ENCODE measurements at regions not wholly inside any gene's neighbourhood (a gene's known extent, or its start where the extent isn't known, plus 50 kb on each side); places are given as distances from the start of the nearest gene placed in this dataset.
"Not testable (repeated sequence)": the region's sequence is repeated elsewhere in the genome, so short reads cannot be mapped to it uniquely, and the experiment has no call there.

- H3K27ac Mint-ChIP-seq; H3K4me2 ChIP-seq (replicated peaks; ENCODE audit: low read depth, low read length, poor library complexity, severe bottlenecking); H3K27me3 Mint-ChIP-seq; H3K4me1 ChIP-seq (ENCODE audit: control insufficient read depth in 2 of 2, insufficient read depth in 2 of 2, low read length in 2 of 2); intact Hi-C loops (cut with micrococcal nuclease); ATAC-seq (ENCODE audit: low read depth); H3K27me3 ChIP-seq (replicated peaks in 1 of 4; ENCODE audit: control extremely low read depth in 1 of 4, control insufficient read depth in 3 of 4, insufficient read depth in 4 of 4, low read length in 3 of 4); POLR2A ChIA-PET; H3K4me1 Mint-ChIP-seq; H3K36me3 ChIP-seq (replicated peaks in 1 of 2; ENCODE audit: control extremely low read depth in 1 of 2, control insufficient read depth in 1 of 2, extremely low read depth in 1 of 2, insufficient read depth in 2 of 2, low read length in 1 of 2); H3K79me2 ChIP-seq (ENCODE audit: control insufficient read depth, insufficient read depth, low read length); CTCF ChIA-PET; H3K9ac ChIP-seq (ENCODE audit: low read length); H3K9me3 Mint-ChIP-seq (ENCODE audit: insufficient read depth); H3K27ac ChIP-seq (ENCODE audit: low read length in 2 of 2); H4K20me1 ChIP-seq (ENCODE audit: control insufficient read depth, insufficient read depth, low read length, poor library complexity, severe bottlenecking); H2AFZ ChIP-seq (ENCODE audit: insufficient read depth, low read depth, low read length, poor library complexity, severe bottlenecking); H3K4me3 ChIP-seq (ENCODE audit: control extremely low read depth in 1 of 5, extremely low read depth in 1 of 5, insufficient read depth in 1 of 5, low read depth in 2 of 5, low read length in 4 of 5); DNase-seq; H3K4me3 Mint-ChIP-seq; H3K9me3 ChIP-seq (ENCODE audit: control extremely low read depth in 1 of 3, control insufficient read depth in 2 of 3, insufficient read depth in 1 of 3, low read length in 2 of 3): not testable (repeated sequence)
- WGBS (ENCODE audit: insufficient coverage) = no CpG with 5 or more reads among the region's 3 CpGs
Measured at GRCh38 chr1:120298487-120298886, 116.3 kb upstream of the NBPF8 start.

- H3K27me3 ChIP-seq (replicated peaks in 1 of 4; ENCODE audit: control extremely low read depth in 1 of 4, control insufficient read depth in 3 of 4, insufficient read depth in 4 of 4, low read length in 3 of 4); H3K9ac ChIP-seq (ENCODE audit: low read length); H3K9me3 Mint-ChIP-seq (ENCODE audit: insufficient read depth); H2AFZ ChIP-seq (ENCODE audit: insufficient read depth, low read depth, low read length, poor library complexity, severe bottlenecking); intact Hi-C loops (cut with micrococcal nuclease); H3K4me1 ChIP-seq (ENCODE audit: control insufficient read depth in 2 of 2, insufficient read depth in 2 of 2, low read length in 2 of 2); CTCF ChIA-PET; H3K4me3 Mint-ChIP-seq; H3K4me1 Mint-ChIP-seq; H3K27ac Mint-ChIP-seq; H3K9me3 ChIP-seq (ENCODE audit: control extremely low read depth in 1 of 3, control insufficient read depth in 2 of 3, insufficient read depth in 1 of 3, low read length in 2 of 3); H3K4me2 ChIP-seq (replicated peaks; ENCODE audit: low read depth, low read length, poor library complexity, severe bottlenecking); ATAC-seq (ENCODE audit: low read depth); H3K79me2 ChIP-seq (ENCODE audit: control insufficient read depth, insufficient read depth, low read length); H3K27ac ChIP-seq (ENCODE audit: low read length in 2 of 2); DNase-seq; H3K4me3 ChIP-seq (ENCODE audit: control extremely low read depth in 1 of 5, extremely low read depth in 1 of 5, insufficient read depth in 1 of 5, low read depth in 2 of 5, low read length in 4 of 5); H3K36me3 ChIP-seq (replicated peaks in 1 of 2; ENCODE audit: control extremely low read depth in 1 of 2, control insufficient read depth in 1 of 2, extremely low read depth in 1 of 2, insufficient read depth in 2 of 2, low read length in 1 of 2); POLR2A ChIA-PET; H4K20me1 ChIP-seq (ENCODE audit: control insufficient read depth, insufficient read depth, low read length, poor library complexity, severe bottlenecking); H3K27me3 Mint-ChIP-seq: not testable (repeated sequence)
- WGBS (ENCODE audit: insufficient coverage) = no CpG with 5 or more reads among the region's 3 CpGs
Measured at GRCh38 chr1:120297345-120297953, 117.4 kb upstream of the NBPF8 start.

DNA sequence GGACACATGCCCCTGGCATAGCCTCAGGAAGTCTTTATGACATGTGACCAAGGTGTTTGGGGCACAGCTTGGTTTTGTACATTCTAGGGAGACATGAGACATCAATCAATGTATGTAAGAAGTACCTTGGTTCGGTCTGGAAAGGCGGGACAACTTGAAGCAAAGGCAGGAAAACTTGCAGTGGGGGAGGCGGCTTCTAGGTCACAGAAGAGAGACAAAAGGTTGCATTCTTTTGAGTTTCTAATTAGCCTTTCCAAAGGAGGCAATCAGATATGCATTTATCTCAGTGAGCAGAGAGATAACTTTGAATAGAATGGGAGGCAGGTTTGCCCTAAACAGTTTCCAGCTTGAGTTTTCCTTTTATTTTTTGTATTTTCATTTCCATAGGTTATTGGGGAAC lies 113.8 kb upstream of the SEC22B start:
- CTCF ChIA-PET; H3K9ac ChIP-seq (ENCODE audit: low read length); H3K4me1 Mint-ChIP-seq; H3K4me2 ChIP-seq (replicated peaks; ENCODE audit: low read depth, low read length, poor library complexity, severe bottlenecking); H3K9me3 Mint-ChIP-seq (ENCODE audit: insufficient read depth); H3K4me3 Mint-ChIP-seq; H3K4me1 ChIP-seq (ENCODE audit: control insufficient read depth in 2 of 2, insufficient read depth in 2 of 2, low read length in 2 of 2); H3K79me2 ChIP-seq (ENCODE audit: control insufficient read depth, insufficient read depth, low read length); H3K36me3 ChIP-seq (replicated peaks in 1 of 2; ENCODE audit: control extremely low read depth in 1 of 2, control insufficient read depth in 1 of 2, extremely low read depth in 1 of 2, insufficient read depth in 2 of 2, low read length in 1 of 2); H3K4me3 ChIP-seq (ENCODE audit: control extremely low read depth in 1 of 5, extremely low read depth in 1 of 5, insufficient read depth in 1 of 5, low read depth in 2 of 5, low read length in 4 of 5); H3K27me3 ChIP-seq (replicated peaks in 1 of 4; ENCODE audit: control extremely low read depth in 1 of 4, control insufficient read depth in 3 of 4, insufficient read depth in 4 of 4, low read length in 3 of 4); H3K27ac ChIP-seq (ENCODE audit: low read length in 2 of 2); DNase-seq; H4K20me1 ChIP-seq (ENCODE audit: control insufficient read depth, insufficient read depth, low read length, poor library complexity, severe bottlenecking); intact Hi-C loops (cut with micrococcal nuclease); ATAC-seq (ENCODE audit: low read depth); H3K27ac Mint-ChIP-seq; H3K27me3 Mint-ChIP-seq; H3K9me3 ChIP-seq (ENCODE audit: control extremely low read depth in 1 of 3, control insufficient read depth in 2 of 3, insufficient read depth in 1 of 3, low read length in 2 of 3); H2AFZ ChIP-seq (ENCODE audit: insufficient read depth, low read depth, low read length, poor library complexity, severe bottlenecking); POLR2A ChIA-PET: not testable (repeated sequence)
- no CpG with 5 or more reads among the region's 3 CpGs for WGBS (ENCODE audit: insufficient coverage)

DNA sequence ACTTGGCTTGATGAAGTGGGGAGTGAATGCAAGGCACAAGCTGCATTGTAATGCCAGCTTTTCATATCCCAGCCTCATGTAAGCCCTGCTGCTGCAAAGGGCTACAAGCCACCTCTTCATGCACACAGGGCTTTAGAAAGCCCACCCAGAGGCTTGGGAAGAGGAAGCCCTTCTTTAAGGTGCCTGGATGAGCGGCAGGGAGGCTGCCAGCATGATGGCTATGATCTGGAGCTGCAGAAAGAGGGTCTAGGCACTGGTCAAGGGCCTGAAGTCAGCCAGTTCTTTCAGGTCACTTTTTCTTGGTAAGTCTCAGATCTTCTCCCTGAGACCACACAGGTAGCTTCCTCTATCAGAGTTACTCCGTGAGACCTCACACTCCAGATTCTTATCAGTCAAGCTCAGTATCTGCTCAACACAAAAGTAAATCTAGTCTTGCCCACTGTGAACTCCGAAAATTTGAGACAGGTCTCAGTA lies 113.3 kb upstream of the SEC22B start:
- POLR2A ChIA-PET; H3K9me3 ChIP-seq (ENCODE audit: control extremely low read depth in 1 of 3, control insufficient read depth in 2 of 3, insufficient read depth in 1 of 3, low read length in 2 of 3); H3K4me1 ChIP-seq (ENCODE audit: control insufficient read depth in 2 of 2, insufficient read depth in 2 of 2, low read length in 2 of 2); H3K4me3 Mint-ChIP-seq; H3K9me3 Mint-ChIP-seq (ENCODE audit: insufficient read depth); H3K36me3 ChIP-seq (replicated peaks in 1 of 2; ENCODE audit: control extremely low read depth in 1 of 2, control insufficient read depth in 1 of 2, extremely low read depth in 1 of 2, insufficient read depth in 2 of 2, low read length in 1 of 2); H3K27me3 Mint-ChIP-seq; H3K27me3 ChIP-seq (replicated peaks in 1 of 4; ENCODE audit: control extremely low read depth in 1 of 4, control insufficient read depth in 3 of 4, insufficient read depth in 4 of 4, low read length in 3 of 4); H3K27ac Mint-ChIP-seq; H3K9ac ChIP-seq (ENCODE audit: low read length); intact Hi-C loops (cut with micrococcal nuclease); H3K4me3 ChIP-seq (ENCODE audit: control extremely low read depth in 1 of 5, extremely low read depth in 1 of 5, insufficient read depth in 1 of 5, low read depth in 2 of 5, low read length in 4 of 5); H3K27ac ChIP-seq (ENCODE audit: low read length in 2 of 2); DNase-seq; CTCF ChIA-PET; H3K79me2 ChIP-seq (ENCODE audit: control insufficient read depth, insufficient read depth, low read length); H2AFZ ChIP-seq (ENCODE audit: insufficient read depth, low read depth, low read length, poor library complexity, severe bottlenecking); H4K20me1 ChIP-seq (ENCODE audit: control insufficient read depth, insufficient read depth, low read length, poor library complexity, severe bottlenecking); H3K4me1 Mint-ChIP-seq; H3K4me2 ChIP-seq (replicated peaks; ENCODE audit: low read depth, low read length, poor library complexity, severe bottlenecking); ATAC-seq (ENCODE audit: low read depth): not testable (repeated sequence)
- WGBS (ENCODE audit: insufficient coverage) = no CpG with 5 or more reads among the region's 3 CpGs

Measured in B cell (primary cell).